ENCODE measurements at regions not wholly inside any gene's neighbourhood (a gene's known extent, or its start where the extent isn't known, plus 50 kb on each side); places are given as distances from the start of the nearest gene placed in this dataset.

DNA sequence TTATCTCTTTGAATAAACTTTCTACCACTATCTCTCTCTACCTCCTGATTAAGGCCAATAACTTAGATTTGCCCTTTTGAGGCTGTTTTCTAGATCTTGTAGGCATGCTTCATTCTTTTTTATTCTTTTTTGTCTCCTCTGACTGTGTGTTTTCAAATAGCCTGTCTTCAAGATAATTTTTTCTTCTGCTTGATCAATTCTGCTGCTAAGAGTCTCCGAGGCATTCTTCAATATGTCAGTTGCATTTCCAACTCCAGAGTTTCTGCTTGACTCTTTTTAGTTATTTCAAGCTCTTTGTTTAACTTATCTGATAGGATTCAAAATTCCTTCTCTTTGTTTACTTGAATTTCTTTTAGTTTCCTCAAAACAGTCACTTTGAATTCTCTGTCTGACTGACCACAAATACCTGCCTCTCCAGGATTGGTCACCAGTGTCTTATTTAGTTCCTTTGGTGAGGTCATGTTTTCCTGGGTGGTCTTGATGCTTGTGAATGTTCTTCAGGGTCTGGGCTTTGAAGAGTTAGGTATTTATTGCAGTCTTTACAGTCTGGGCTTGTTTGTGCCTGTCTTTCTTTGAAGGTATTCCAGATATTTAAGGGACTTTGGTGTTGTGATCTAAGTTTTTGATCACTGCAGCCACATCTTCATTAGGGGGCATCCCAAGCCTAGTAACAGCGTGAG is 197.3 kb upstream of the STK17B start:
- Histone ChIP-seq H3K4me2 (no peak overlapping the region), H4K20me1 (ENCODE audit: insufficient read depth, poor library complexity, severe bottlenecking) (no peaks in the 10 kb centered on the region)

DNA sequence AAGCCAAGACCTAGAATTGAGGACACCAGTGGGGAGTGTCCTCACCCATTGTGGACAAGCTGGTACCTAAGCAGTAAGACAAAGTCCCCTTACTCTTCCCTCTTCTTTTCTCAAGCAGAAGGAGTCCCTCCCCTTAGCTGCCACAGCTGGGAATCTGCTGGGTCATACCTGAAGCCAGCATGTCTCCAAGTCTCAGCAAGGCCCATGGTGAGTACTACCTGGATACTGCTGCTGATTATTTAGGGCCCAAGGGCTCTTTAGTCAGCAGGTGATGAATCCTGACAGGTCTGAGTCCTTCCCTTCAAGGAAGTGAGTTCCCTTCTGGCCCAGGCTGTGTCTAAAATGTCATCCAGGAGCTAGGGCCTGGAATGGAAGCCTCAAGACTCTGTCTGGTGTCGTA is 198.6 kb upstream of the STK17B start:
- TF ChIP-seq EZH2phosphoT487 (IDR thresholded peaks at IDR 0.05; ENCODE audit: low read depth, severe bottlenecking, unreplicated experiment), result no peak
- TF ChIP-seq, protein P1, sequence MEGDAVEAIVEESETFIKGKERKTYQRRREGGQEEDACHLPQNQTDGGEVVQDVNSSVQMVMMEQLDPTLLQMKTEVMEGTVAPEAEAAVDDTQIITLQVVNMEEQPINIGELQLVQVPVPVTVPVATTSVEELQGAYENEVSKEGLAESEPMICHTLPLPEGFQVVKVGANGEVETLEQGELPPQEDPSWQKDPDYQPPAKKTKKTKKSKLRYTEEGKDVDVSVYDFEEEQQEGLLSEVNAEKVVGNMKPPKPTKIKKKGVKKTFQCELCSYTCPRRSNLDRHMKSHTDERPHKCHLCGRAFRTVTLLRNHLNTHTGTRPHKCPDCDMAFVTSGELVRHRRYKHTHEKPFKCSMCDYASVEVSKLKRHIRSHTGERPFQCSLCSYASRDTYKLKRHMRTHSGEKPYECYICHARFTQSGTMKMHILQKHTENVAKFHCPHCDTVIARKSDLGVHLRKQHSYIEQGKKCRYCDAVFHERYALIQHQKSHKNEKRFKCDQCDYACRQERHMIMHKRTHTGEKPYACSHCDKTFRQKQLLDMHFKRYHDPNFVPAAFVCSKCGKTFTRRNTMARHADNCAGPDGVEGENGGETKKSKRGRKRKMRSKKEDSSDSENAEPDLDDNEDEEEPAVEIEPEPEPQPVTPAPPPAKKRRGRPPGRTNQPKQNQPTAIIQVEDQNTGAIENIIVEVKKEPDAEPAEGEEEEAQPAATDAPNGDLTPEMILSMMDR (IDR thresholded peaks at IDR 0.05; ENCODE audit: poor library complexity), result no peak
- H3K36me3 ChIP-seq (replicated peaks; ENCODE audit: insufficient read depth, low read depth), result no peaks in the 10 kb centered on the region
- no peaks in the 10 kb centered on the region for H3K9me2 ChIP-seq (replicated peaks; ENCODE audit: insufficient read depth)
- H2AFZ ChIP-seq, result no peak overlapping the region
- H3K4me2 ChIP-seq, result no peak overlapping the region
- H3K79me2 ChIP-seq, result no peaks in the 10 kb centered on the region
- 94% methylated on average over 1 of the region's 1 CpG for WGBS (ENCODE audit: low lambda C conversion rate, missing lambda C conversion rate)
- no peak overlapping the region for H3K4me3 ChIP-seq
- no peaks in the 10 kb centered on the region for H4K20me1 ChIP-seq (ENCODE audit: insufficient read depth, poor library complexity, severe bottlenecking)
- peaks cover 3% of the 10 kb centered on the region for H3K4me1 ChIP-seq (ENCODE audit: insufficient read depth)
- H3K27ac ChIP-seq, result no peak overlapping the region
- no peaks in the 10 kb centered on the region for H3K27me3 ChIP-seq
- DNase-seq (ENCODE audit: low spot score), result no peak
- H3K9me3 ChIP-seq (ENCODE audit: low read depth), result no peaks in the 10 kb centered on the region

More for the DNA sequence above, 197.3 kb upstream of the STK17B start:
- Histone ChIP-seq H3K9me2 (replicated peaks; ENCODE audit: insufficient read depth) (no peaks in the 10 kb centered on the region), H3K27me3 (no peaks in the 10 kb centered on the region), H3K9me3 (ENCODE audit: low read depth) (no peaks in the 10 kb centered on the region), H3K4me3 (no peak overlapping the region), H3K4me1 (ENCODE audit: insufficient read depth) (peaks cover 3% of the 10 kb centered on the region), H3K27ac (no peak overlapping the region), H3K79me2 (no peaks in the 10 kb centered on the region), H2AFZ (no peak overlapping the region), H3K36me3 (replicated peaks; ENCODE audit: insufficient read depth, low read depth) (no peaks in the 10 kb centered on the region)
- TF ChIP-seq EZH2 (IDR thresholded peaks at IDR 0.05; ENCODE audit: borderline replicate concordance), result no peak
- no peak for TF ChIP-seq EZH2phosphoT487 (IDR thresholded peaks at IDR 0.05; ENCODE audit: low read depth, severe bottlenecking, unreplicated experiment)
- WGBS (ENCODE audit: low lambda C conversion rate, missing lambda C conversion rate), result 83% methylated on average over 2 of the region's 2 CpGs
- no peak for DNase-seq (ENCODE audit: low spot score)

- Histone ChIP-seq H3K27me3 (no peaks in the 10 kb centered on the region), H3K9me2 (replicated peaks; ENCODE audit: insufficient read depth) (no peaks in the 10 kb centered on the region), H3K4me2 (no peak overlapping the region), H4K20me1 (ENCODE audit: insufficient read depth, poor library complexity, severe bottlenecking) (no peaks in the 10 kb centered on the region), H3K27ac (no peak overlapping the region), H3K36me3 (replicated peaks; ENCODE audit: insufficient read depth, low read depth) (no peaks in the 10 kb centered on the region), H3K4me1 (ENCODE audit: insufficient read depth) (peaks cover 3% of the 10 kb centered on the region), H3K4me3 (no peak overlapping the region), H3K79me2 (no peaks in the 10 kb centered on the region), H2AFZ (no peak overlapping the region), H3K9me3 (ENCODE audit: low read depth) (no peaks in the 10 kb centered on the region)
- no peak for DNase-seq (ENCODE audit: low spot score)
- no peak for TF ChIP-seq EZH2 (IDR thresholded peaks at IDR 0.05; ENCODE audit: borderline replicate concordance)
- TF ChIP-seq, protein P1 (IDR thresholded peaks at IDR 0.05; ENCODE audit: poor library complexity), result no peak
- no peak for TF ChIP-seq EZH2phosphoT487 (IDR thresholded peaks at IDR 0.05; ENCODE audit: low read depth, severe bottlenecking, unreplicated experiment)
- 76% methylated on average over 1 of the region's 1 CpG for WGBS (ENCODE audit: low lambda C conversion rate, missing lambda C conversion rate)
Observed at GRCh38 chr2:196370381-196370780, 199.0 kb upstream of the STK17B start.

GRCh38 chr2:196372276-196372809 is 201.0 kb upstream of the STK17B start:
- H3K9me2 ChIP-seq (replicated peaks; ENCODE audit: insufficient read depth), result no peaks in the 10 kb centered on the region
- H3K27me3 ChIP-seq, result no peaks in the 10 kb centered on the region
- H4K20me1 ChIP-seq (ENCODE audit: insufficient read depth, poor library complexity, severe bottlenecking), result no peaks in the 10 kb centered on the region
- no peak overlapping the region for H2AFZ ChIP-seq
- peaks cover 3% of the 10 kb centered on the region for H3K4me1 ChIP-seq (ENCODE audit: insufficient read depth)
- no peak overlapping the region for H3K4me3 ChIP-seq
- WGBS (ENCODE audit: low lambda C conversion rate, missing lambda C conversion rate), result 85% methylated on average over 3 of the region's 3 CpGs
- DNase-seq (ENCODE audit: low spot score), result no peak
- H3K79me2 ChIP-seq, result no peaks in the 10 kb centered on the region
- TF ChIP-seq EZH2 (IDR thresholded peaks at IDR 0.05; ENCODE audit: borderline replicate concordance) (no peak), EZH2phosphoT487 (IDR thresholded peaks at IDR 0.05; ENCODE audit: low read depth, severe bottlenecking, unreplicated experiment) (no peak)
- TF ChIP-seq, protein P1 (IDR thresholded peaks at IDR 0.05; ENCODE audit: poor library complexity), result no peak
- no peak overlapping the region for H3K27ac ChIP-seq
- no peaks in the 10 kb centered on the region for H3K36me3 ChIP-seq (replicated peaks; ENCODE audit: insufficient read depth, low read depth)
- peak overlapping the region; percentile 36 for H3K4me2 ChIP-seq
- H3K9me3 ChIP-seq (ENCODE audit: low read depth), result no peaks in the 10 kb centered on the region

Data from hepatocyte (in vitro differentiated cells).